CD4-positive, alpha-beta T cell (primary cell): ENCODE measurements at regions not wholly inside any gene's neighbourhood (a gene's known extent, or its start where the extent isn't known, plus 50 kb on each side); places are given as distances from the start of the nearest gene placed in this dataset.

ENCODE experiments used
- ATAC-seq: fragments of 200-7000 bp; cut with Tn5 transposase; one replicate; pipeline ENCODE4 v1.10.0; 2022; ENCODE audit warnings: mild to moderate bottlenecking; ENCODE audit not compliant: poor library complexity
- CTCF ChIA-PET: fragments of 350-600 bp; sonication (Branson Sonifier 250); formaldehyde crosslinking; loops from one replicate; lab custom pipeline; 2021; ENCODE audit warnings: antibody characterized with exemption, inconsistent platforms; lab: Charles Lee
- POLR2A ChIA-PET: fragments of 350-600 bp; sonication (Branson Sonifier 250); formaldehyde crosslinking; loops from one replicate; lab custom pipeline; 2021; ENCODE audit warnings: antibody characterized with exemption, inconsistent platforms; lab: Charles Lee
- DNase-seq, 14 experiments: peaks; one replicate each; pipeline ENCODE4 v3.0.0-alpha.2; 2013 to 2020; ENCODE audit warnings: mixed read lengths in 2 of 14
- H3K27ac ChIP-seq, 2 donors: one replicate each; pipeline versions ENCODE4 v1.5.1 to v1.7.0; 2013; ENCODE audit warnings: low read length in 2 of 2, low read depth in 1 of 2, mild to moderate bottlenecking in 1 of 2
- H3K27me3 ChIP-seq, 2 experiments: 1 replicate in 1 of 2; 2 replicates in 1 of 2; pipeline versions ENCODE4 v1.6.1 to v1.7.0; 2013; ENCODE audit warnings: low read length in 2 of 2, control low read depth in 1 of 2, mild to moderate bottlenecking in 1 of 2, moderate library complexity in 1 of 2; ENCODE audit not compliant: insufficient read depth in 2 of 2, control insufficient read depth in 1 of 2
- H3K36me3 ChIP-seq: one replicate; pipeline ENCODE4 v1.6.1; 2013; ENCODE audit warnings: low read length, control low read depth; ENCODE audit not compliant: insufficient read depth
- H3K4me1 ChIP-seq: one replicate; pipeline ENCODE4 v1.6.1; 2013; ENCODE audit warnings: low read length, control low read depth; ENCODE audit not compliant: insufficient read depth
- H3K4me3 ChIP-seq: one replicate; pipeline ENCODE4 v1.5.1; 2013; ENCODE audit warnings: mild to moderate bottlenecking, low read length, moderate library complexity
- H3K9me3 ChIP-seq, 2 experiments: 1 replicate in 1 of 2; 2 replicates in 1 of 2; pipeline versions ENCODE4 v1.6.1 to v1.7.0; 2013; ENCODE audit warnings: low read length in 2 of 2, mild to moderate bottlenecking in 2 of 2, control low read depth in 1 of 2, moderate library complexity in 1 of 2; ENCODE audit not compliant: control insufficient read depth in 1 of 2, insufficient read depth in 1 of 2
- H3K27ac Mint-ChIP-seq: one replicate; pipeline ENCODE4 v1.8.0; 2020; ENCODE audit warnings: mixed read lengths
- H3K27me3 Mint-ChIP-seq: one replicate; pipeline ENCODE4 v1.8.0; 2021; ENCODE audit warnings: mixed read lengths
- H3K36me3 Mint-ChIP-seq: one replicate; pipeline ENCODE4 v1.8.0; 2021; ENCODE audit warnings: low read depth, mixed read lengths
- H3K4me1 Mint-ChIP-seq: one replicate; pipeline ENCODE4 v1.8.0; 2021; ENCODE audit warnings: low read depth, mixed read lengths
- H3K4me3 Mint-ChIP-seq: one replicate; pipeline ENCODE4 v1.8.0; 2020; ENCODE audit warnings: mild to moderate bottlenecking, mixed read lengths
- H3K9me3 Mint-ChIP-seq: one replicate; pipeline ENCODE4 v1.8.0; 2020; ENCODE audit warnings: mixed read lengths
- CTCF ChIP-seq: fragments of 200-600 bp; IDR thresholded peaks from one replicate; pipeline ENCODE4 v1.8.0; 2022; ENCODE audit warnings: antibody characterized with exemption, mild to moderate bottlenecking
- intact Hi-C, 2 experiments: fragments of 100-400 bp; cut with DNase I in 1 of 2; cut with micrococcal nuclease in 1 of 2; formaldehyde crosslinking; loops; one replicate each; pipeline versions ENCODE4 v1.15.1 to v1.9.0; 2023 to 2025; cut with DNase I, micrococcal nuclease

GRCh38 chr1:22313321-22313720 lies 138.3 kb upstream of the ZBTB40 start:
- no peak overlapping the region for H3K27ac Mint-ChIP-seq
- no peaks in the 10 kb centered on the region for H3K4me1 Mint-ChIP-seq
- peaks cover 0 to 2% of the 10 kb centered on the region in 2 experiments for H3K27me3 ChIP-seq
- H3K27me3 Mint-ChIP-seq: peaks cover 28% of the 10 kb centered on the region
- H3K27ac ChIP-seq: no peak overlapping the region
- peaks cover 3% of the 10 kb centered on the region for H3K9me3 Mint-ChIP-seq
- DNase-seq: no peak
- H3K36me3 Mint-ChIP-seq: no peaks in the 10 kb centered on the region
- H3K36me3 ChIP-seq: no peaks in the 10 kb centered on the region
- H3K9me3 ChIP-seq: peaks cover 0 to 5% of the 10 kb centered on the region in 2 experiments
- H3K4me1 ChIP-seq: no peaks in the 10 kb centered on the region
- CTCF ChIA-PET: no interaction called here
- intact Hi-C loops: no loop called here
- H3K4me3 ChIP-seq: no peak overlapping the region
- no peak for ATAC-seq
- no peak for TF ChIP-seq CTCF
- POLR2A ChIA-PET: no interaction called here
- H3K4me3 Mint-ChIP-seq: no peak overlapping the region

- Histone ChIP-seq H3K9me3 (peaks cover 0 to 5% of the 10 kb centered on the region in 2 experiments), H3K27me3 (peaks cover 2 to 3% of the 10 kb centered on the region in 2 experiments), H3K36me3 (no peaks in the 10 kb centered on the region), H3K27ac (no peak overlapping the region), H3K4me3 (no peak overlapping the region), H3K4me1 (no peaks in the 10 kb centered on the region)
- no peak for DNase-seq
- intact Hi-C loops: no loop called here
- Mint-ChIP-seq H3K36me3 (no peaks in the 10 kb centered on the region), H3K9me3 (peaks cover 2% of the 10 kb centered on the region), H3K27ac (no peak overlapping the region), H3K4me3 (no peak overlapping the region), H3K27me3 (peaks cover 24% of the 10 kb centered on the region), H3K4me1 (no peaks in the 10 kb centered on the region)
- POLR2A ChIA-PET: no interaction called here
- ATAC-seq: no peak
- CTCF ChIA-PET: no interaction called here
- TF ChIP-seq CTCF: no peak
These were observed 136.9 kb upstream of the ZBTB40 start for GRCh38 chr1:22314706-22315105.

- Mint-ChIP-seq H3K4me1 (no peaks in the 10 kb centered on the region), H3K27ac (no peak overlapping the region), H3K4me3 (no peak overlapping the region), H3K9me3 (no peaks in the 10 kb centered on the region), H3K27me3 (peaks cover 28% of the 10 kb centered on the region), H3K36me3 (no peaks in the 10 kb centered on the region)
- TF ChIP-seq CTCF: no peak
- ChIA-PET CTCF (no interaction called here), POLR2A (no interaction called here)
- no peaks in the 10 kb centered on the region for H3K4me1 ChIP-seq
- H3K27me3 ChIP-seq: peaks cover 2 to 3% of the 10 kb centered on the region in 2 experiments
- no peak overlapping the region for H3K4me3 ChIP-seq
- no peaks in the 10 kb centered on the region for H3K36me3 ChIP-seq
- intact Hi-C loops: no loop called here
- peaks cover 0 to 2% of the 10 kb centered on the region in 2 experiments for H3K9me3 ChIP-seq
- ATAC-seq: no peak
- DNase-seq: no peak
- no peak overlapping the region for H3K27ac ChIP-seq
These were observed 136.2 kb upstream of the ZBTB40 start for GRCh38 chr1:22315315-22316078.
